Activated CD4-positive, CD25-positive, alpha-beta regulatory T cell treated with anti-CD3 and anti-CD28 coated beads, Interleukin-2, amount 50 U/mL, for 16 hours (primary cell): ENCODE measurements at regions not wholly inside any gene's neighbourhood (a gene's known extent, or its start where the extent isn't known, plus 50 kb on each side); places are given as distances from the start of the nearest gene placed in this dataset.
"Not testable (repeated sequence)": the region's sequence is repeated elsewhere in the genome, so short reads cannot be mapped to it uniquely, and the experiment has no call there.

Source experiments
- DNase-seq: peaks from one replicate; pipeline ENCODE4 v3.0.0-alpha.2; 2020; ENCODE audit warnings: low read depth, low spot score

- DNase-seq = no peak
Measured at GRCh38 chrX:121169099-121170035, 122.0 kb downstream of the GLUD2 start.

GRCh38 chrX:121172703-121173102 is 125.3 kb downstream of the GLUD2 start:
- DNase-seq = no peak

- no peak for DNase-seq
Measured at GRCh38 chrX:121179972-121180371, 132.6 kb downstream of the GLUD2 start.

GRCh38 chrX:121191779-121192178 is 144.4 kb downstream of the GLUD2 start:
- no peak for DNase-seq

- DNase-seq = no peak
Measured at GRCh38 chrX:121195719-121196118, 148.3 kb downstream of the GLUD2 start.

GRCh38 chrX:121196872-121197444 is 149.5 kb downstream of the GLUD2 start:
- not testable (repeated sequence) for DNase-seq

GRCh38 chrX:121208563-121208962 is 161.2 kb downstream of the GLUD2 start:
- DNase-seq = no peak

- no peak for DNase-seq
Measured at GRCh38 chrX:121216641-121217374, 169.4 kb downstream of the GLUD2 start.

GRCh38 chrX:121221322-121221977 is 174.0 kb downstream of the GLUD2 start:
- DNase-seq = no peak

GRCh38 chrX:121227888-121228287 is 180.5 kb downstream of the GLUD2 start:
- no peak for DNase-seq

GRCh38 chrX:121231566-121232358 is 184.4 kb downstream of the GLUD2 start:
- DNase-seq = no peak

GRCh38 chrX:121236040-121236439 is 188.6 kb downstream of the GLUD2 start:
- no peak for DNase-seq

- no peak for DNase-seq
Measured at GRCh38 chrX:121238093-121238492, 190.7 kb downstream of the GLUD2 start.

GRCh38 chrX:121244511-121244910 is 197.1 kb downstream of the GLUD2 start:
- DNase-seq = no peak

GRCh38 chrX:121245763-121246162 is 198.4 kb downstream of the GLUD2 start:
- DNase-seq = no peak

- no peak for DNase-seq
Measured at GRCh38 chrX:121254336-121254735, 206.9 kb downstream of the GLUD2 start.

- DNase-seq = no peak
Measured at GRCh38 chrX:121256647-121257046, 209.2 kb downstream of the GLUD2 start.

GRCh38 chrX:121258545-121258944 is 211.1 kb downstream of the GLUD2 start:
- DNase-seq = no peak

- DNase-seq = no peak
Measured at GRCh38 chrX:121259170-121259569, 211.8 kb downstream of the GLUD2 start.

- no peak for DNase-seq
Measured at GRCh38 chrX:121260596-121261240, 213.3 kb downstream of the GLUD2 start.

- no peak for DNase-seq
Measured at GRCh38 chrX:121283921-121284320, 236.5 kb downstream of the GLUD2 start.
